ENCODE measurements at regions not wholly inside any gene's neighbourhood (a gene's known extent, or its start where the extent isn't known, plus 50 kb on each side); places are given as distances from the start of the nearest gene placed in this dataset.
"Not testable (repeated sequence)": the region's sequence is repeated elsewhere in the genome, so short reads cannot be mapped to it uniquely, and the experiment has no call there.

DNA sequence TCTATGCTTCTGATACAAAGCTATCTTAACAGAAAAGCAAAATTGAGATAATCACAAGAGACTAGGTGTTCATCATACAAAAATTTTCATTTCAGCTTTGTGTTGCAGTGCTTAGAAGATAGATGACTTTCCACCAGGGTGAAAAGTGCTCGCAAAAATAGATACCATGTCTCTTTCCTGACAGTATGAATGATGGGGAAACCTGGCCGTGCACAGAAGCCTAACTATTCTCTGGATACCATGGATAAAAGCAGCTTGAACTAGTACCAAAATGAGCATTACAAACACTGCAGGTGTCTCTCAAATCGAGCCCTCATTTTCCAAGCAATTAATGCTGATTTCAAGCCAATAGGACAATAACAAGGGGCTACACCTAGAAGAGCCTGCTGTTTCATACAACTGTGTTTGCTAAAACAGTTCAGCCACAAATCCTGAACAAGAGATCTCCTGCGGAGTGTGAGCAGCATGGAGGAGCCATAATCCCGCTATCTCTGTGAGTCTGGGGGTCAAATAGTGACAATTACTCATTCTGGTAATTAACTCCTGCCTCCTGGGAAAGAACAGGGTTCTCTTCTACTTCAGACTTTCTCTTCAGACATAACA, 507.6 kb downstream of the PID1 start:
- no peak overlapping the region for H3K27ac Mint-ChIP-seq (ENCODE audit: unreplicated experiment)
- no peaks in the 10 kb centered on the region for H3K36me3 Mint-ChIP-seq (ENCODE audit: unreplicated experiment)
- no peak overlapping the region for H3K4me3 Mint-ChIP-seq (ENCODE audit: unreplicated experiment)
- peaks cover 6% of the 10 kb centered on the region for H3K4me1 Mint-ChIP-seq (ENCODE audit: unreplicated experiment)
- H3K27me3 Mint-ChIP-seq (ENCODE audit: unreplicated experiment), result no peaks in the 10 kb centered on the region
- H3K9me3 Mint-ChIP-seq (ENCODE audit: unreplicated experiment), result no peaks in the 10 kb centered on the region
- TF ChIP-seq CTCF (IDR thresholded peaks at IDR 0.05), result no peak
- no peak for DNase-seq (ENCODE audit: extremely low spot score, unreplicated experiment)

- no peaks in the 10 kb centered on the region for H3K9me3 Mint-ChIP-seq (ENCODE audit: unreplicated experiment)
- no peaks in the 10 kb centered on the region for H3K27me3 Mint-ChIP-seq (ENCODE audit: unreplicated experiment)
- H3K27ac Mint-ChIP-seq (ENCODE audit: unreplicated experiment), result no peak overlapping the region
- DNase-seq (ENCODE audit: extremely low spot score, unreplicated experiment), result no peak
- H3K36me3 Mint-ChIP-seq (ENCODE audit: unreplicated experiment), result no peaks in the 10 kb centered on the region
- H3K4me1 Mint-ChIP-seq (ENCODE audit: unreplicated experiment), result no peaks in the 10 kb centered on the region
- H3K4me3 Mint-ChIP-seq (ENCODE audit: unreplicated experiment), result no peak overlapping the region
- no peak for TF ChIP-seq CTCF (IDR thresholded peaks at IDR 0.05)
Measured at GRCh38 chr2:228762565-228762964, 508.5 kb downstream of the PID1 start.

DNA sequence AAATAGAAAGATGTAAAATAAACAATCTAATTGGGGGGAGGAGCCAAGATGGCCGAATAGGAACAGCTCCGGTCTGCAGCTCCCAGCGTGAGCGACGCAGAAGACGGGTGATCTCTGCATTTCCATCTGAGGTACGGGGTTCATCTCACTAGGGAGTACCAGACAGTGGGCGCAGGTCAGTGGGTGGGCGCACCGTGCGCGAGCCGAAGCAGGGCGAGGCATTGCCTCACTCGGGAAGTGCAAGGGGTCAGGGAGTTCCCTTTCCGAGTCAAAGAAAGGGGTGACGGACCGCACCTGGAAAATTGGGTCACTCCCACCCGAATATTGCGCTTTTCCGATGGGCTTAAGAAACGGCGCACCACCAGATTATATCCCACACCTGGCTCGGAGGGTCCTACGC, 515.4 kb downstream of the PID1 start:
- not testable (repeated sequence) for H3K4me1 Mint-ChIP-seq (ENCODE audit: unreplicated experiment); H3K4me3 Mint-ChIP-seq (ENCODE audit: unreplicated experiment); H3K27ac Mint-ChIP-seq (ENCODE audit: unreplicated experiment); H3K36me3 Mint-ChIP-seq (ENCODE audit: unreplicated experiment); H3K9me3 Mint-ChIP-seq (ENCODE audit: unreplicated experiment); H3K27me3 Mint-ChIP-seq (ENCODE audit: unreplicated experiment); DNase-seq (ENCODE audit: extremely low spot score, unreplicated experiment)

- Mint-ChIP-seq H3K27ac (ENCODE audit: unreplicated experiment) (no peak overlapping the region), H3K9me3 (ENCODE audit: unreplicated experiment) (peaks cover 5% of the 10 kb centered on the region), H3K4me1 (ENCODE audit: unreplicated experiment) (no peaks in the 10 kb centered on the region), H3K27me3 (ENCODE audit: unreplicated experiment) (peaks cover 4% of the 10 kb centered on the region), H3K36me3 (ENCODE audit: unreplicated experiment) (no peaks in the 10 kb centered on the region), H3K4me3 (ENCODE audit: unreplicated experiment) (no peak overlapping the region)
- no peak for DNase-seq (ENCODE audit: extremely low spot score, unreplicated experiment)
- TF ChIP-seq CTCF (IDR thresholded peaks at IDR 0.05), result no peak
Measured at GRCh38 chr2:228747483-228747882, 523.6 kb downstream of the PID1 start.

GRCh38 chr2:228738671-228739380, 532.3 kb downstream of the PID1 start:
- TF ChIP-seq CTCF (IDR thresholded peaks at IDR 0.05), result no peak
- Mint-ChIP-seq H3K4me3 (ENCODE audit: unreplicated experiment) (no peak overlapping the region), H3K9me3 (ENCODE audit: unreplicated experiment) (peaks cover 15% of the 10 kb centered on the region), H3K27ac (ENCODE audit: unreplicated experiment) (no peak overlapping the region), H3K36me3 (ENCODE audit: unreplicated experiment) (no peaks in the 10 kb centered on the region), H3K27me3 (ENCODE audit: unreplicated experiment) (no peaks in the 10 kb centered on the region), H3K4me1 (ENCODE audit: unreplicated experiment) (no peaks in the 10 kb centered on the region)
- DNase-seq (ENCODE audit: extremely low spot score, unreplicated experiment), result no peak

Data from osteocyte (in vitro differentiated cells).